Endothelial cell of umbilical vein (primary cell): ENCODE measurements at regions not wholly inside any gene's neighbourhood (a gene's known extent, or its start where the extent isn't known, plus 50 kb on each side); places are given as distances from the start of the nearest gene placed in this dataset.

Experiments
- BruUV-seq: library from RNA; stranded (reverse); fragments of 400-500 nt; replicated peaks from 2 replicates; lab custom pipeline; 2021; lab: Mats Ljungman, UMichigan
- CTCF ChIA-PET: fragments of 300-600, 350-600 bp; sonication (Branson Sonifier 250); formaldehyde crosslinking; loops from one replicate; lab custom pipeline; 2021; ENCODE audit warnings: antibody characterized with exemption, inconsistent platforms; lab: Charles Lee
- POLR2A ChIA-PET: fragments of 300-600, 350-600 bp; sonication (Branson Sonifier 250); formaldehyde crosslinking; loops from one replicate; lab custom pipeline; 2021; ENCODE audit warnings: antibody characterized with exemption, inconsistent platforms; lab: Charles Lee
- DNase-seq: peaks from one replicate; pipeline ENCODE4 v3.0.0-alpha.2; 2011; ENCODE audit warnings: low read depth, low spot score
- FAIRE-seq: peaks from 2 replicates; lab custom pipeline; 2011; peaks lifted over from hg19 to GRCh38; lab: Jason Lieb, UNC
- H2AFZ ChIP-seq: 2 replicates; pipeline ENCODE4 v1.6.0; 2012; ENCODE audit warnings: low read depth, low read length, control low read depth, inconsistent platforms
- H3K27ac ChIP-seq: 2 replicates; pipeline ENCODE4 v1.5.1; 2011; ENCODE audit warnings: low read depth, mild to moderate bottlenecking, control low read depth, low read length, moderate library complexity; ENCODE audit not compliant: insufficient read depth
- H3K27me3 ChIP-seq, 2 experiments: 2 replicates each; pipeline versions ENCODE4 v1.6.0 to v1.6.1; 2011; ENCODE audit warnings: low read length in 2 of 2, mixed read lengths in 1 of 2; ENCODE audit not compliant: control insufficient read depth in 2 of 2, insufficient read depth in 2 of 2
- H3K36me3 ChIP-seq, 2 experiments: 2 replicates in 1 of 2; 3 replicates in 1 of 2; pipeline ENCODE4 v1.5.1; 2011; ENCODE audit warnings: low read length in 2 of 2, mild to moderate bottlenecking in 1 of 2, moderate library complexity in 1 of 2; ENCODE audit not compliant: control insufficient read depth in 2 of 2, insufficient read depth in 2 of 2; ENCODE audit errors: extremely low read depth in 1 of 2
- H3K4me1 ChIP-seq: 3 replicates; pipeline ENCODE4 v1.5.1; 2011; ENCODE audit warnings: mild to moderate bottlenecking, low read length; ENCODE audit not compliant: control insufficient read depth, insufficient read depth; ENCODE audit errors: extremely low read depth
- H3K4me2 ChIP-seq: 2 replicates; pipeline ENCODE4 v1.6.1; 2011; ENCODE audit warnings: low read length, control low read depth, mixed read lengths; ENCODE audit not compliant: insufficient read depth
- H3K4me3 ChIP-seq, 3 experiments: fragments of 200-600 bp in 1 of 3; sonication (generic), shearing (Covaris generic) in 1 of 3; replicated peaks in 1 of 3; 2 replicates each; pipeline ENCODE4 v1.5.1; 2011 to 2016; ENCODE audit warnings: control low read depth in 3 of 3, low read length in 3 of 3, mild to moderate bottlenecking in 2 of 3, inconsistent platforms in 1 of 3, low read depth in 1 of 3, moderate library complexity in 1 of 3; ENCODE audit not compliant: insufficient read depth in 1 of 3
- H3K79me2 ChIP-seq: 2 replicates; pipeline ENCODE4 v1.6.0; 2012; ENCODE audit warnings: low read length, inconsistent platforms; ENCODE audit not compliant: control insufficient read depth, insufficient read depth
- H3K9ac ChIP-seq: replicated peaks from 2 replicates; pipeline ENCODE3; 2011; ENCODE audit warnings: low read length, control low read depth; ENCODE audit not compliant: insufficient read depth; ENCODE audit errors: extremely low read depth
- H3K9me1 ChIP-seq: replicated peaks from 3 replicates; pipeline ENCODE4 v1.6.0; 2011; ENCODE audit warnings: mild to moderate bottlenecking, low read length; ENCODE audit not compliant: control insufficient read depth, insufficient read depth; ENCODE audit errors: extremely low read depth
- H3K9me3 ChIP-seq: replicated peaks from 2 replicates; pipeline ENCODE4 v1.5.1; 2012; ENCODE audit warnings: low read length, inconsistent platforms; ENCODE audit not compliant: control insufficient read depth, insufficient read depth
- H4K20me1 ChIP-seq: replicated peaks from 2 replicates; pipeline ENCODE3; 2011; ENCODE audit warnings: mild to moderate bottlenecking, low read length; ENCODE audit not compliant: control insufficient read depth, insufficient read depth; ENCODE audit errors: extremely low read depth
- EZH2 ChIP-seq: IDR thresholded peaks from 2 replicates; pipeline ENCODE4 v1.6.1; 2012; ENCODE audit warnings: borderline replicate concordance, low read depth, mild to moderate bottlenecking, moderate library complexity, low read length, inconsistent platforms; ENCODE audit not compliant: severe bottlenecking
- FOS ChIP-seq: IDR thresholded peaks from 2 replicates; pipeline ENCODE4 v1.6.1; 2011; ENCODE audit warnings: mild to moderate bottlenecking, low read length, moderate library complexity, borderline replicate concordance; ENCODE audit not compliant: insufficient read depth
- GATA2 ChIP-seq: IDR thresholded peaks from 2 replicates; pipeline ENCODE4 v1.7.0; 2011; ENCODE audit warnings: low read depth, mild to moderate bottlenecking, moderate library complexity, mixed read lengths, low read length; ENCODE audit not compliant: insufficient read length, insufficient read depth
- JUN ChIP-seq: IDR thresholded peaks from 2 replicates; pipeline ENCODE4 v1.6.1; 2011; ENCODE audit warnings: borderline replicate concordance, low read depth; ENCODE audit not compliant: insufficient read length, insufficient read depth
- MAX ChIP-seq: IDR thresholded peaks from 2 replicates; pipeline ENCODE4 v1.6.1; 2011; ENCODE audit not compliant: insufficient read depth, insufficient read length
- MYC ChIP-seq: IDR thresholded peaks from one replicate; pipeline ENCODE4 v1.6.1; 2011; ENCODE audit warnings: mild to moderate bottlenecking, low read depth, low read length
- POLR2A ChIP-seq: IDR thresholded peaks from 2 replicates; pipeline ENCODE4 v1.6.1; 2012; ENCODE audit warnings: low read depth, mild to moderate bottlenecking, control low read depth, low read length
- POLR2AphosphoS5 ChIP-seq: IDR thresholded peaks from 2 replicates; pipeline ENCODE4 v1.6.1; 2012; ENCODE audit warnings: low read depth, mild to moderate bottlenecking, control low read depth, low read length, moderate library complexity; ENCODE audit not compliant: insufficient read depth
- dilution Hi-C: fragments of 300-500 bp; cut with MboI; formaldehyde crosslinking; loops from one replicate; pipeline ENCODE4 v1.15.0; 2019; ENCODE audit warnings: low sequenced_read_pairs; ENCODE audit not compliant: extremely low pct_ligation_motif_present
- intact Hi-C: fragments of 100-400 bp; cut with micrococcal nuclease; formaldehyde crosslinking; loops from one replicate; pipeline ENCODE4 v1.10.0; 2022
- TF ChIP-seq, protein P1 (sequence below), 2 donors: IDR thresholded peaks; 1 replicate in 1 of 2; 2 replicates in 1 of 2; pipeline ENCODE4 v1.5.1; 2011; ENCODE audit warnings: low read length in 2 of 2, mild to moderate bottlenecking in 2 of 2, moderate library complexity in 2 of 2, control low read depth in 1 of 2, inconsistent platforms in 1 of 2, low read depth in 1 of 2; ENCODE audit not compliant: insufficient read depth in 1 of 2; ENCODE audit errors: extremely low read depth in 1 of 2

DNA sequence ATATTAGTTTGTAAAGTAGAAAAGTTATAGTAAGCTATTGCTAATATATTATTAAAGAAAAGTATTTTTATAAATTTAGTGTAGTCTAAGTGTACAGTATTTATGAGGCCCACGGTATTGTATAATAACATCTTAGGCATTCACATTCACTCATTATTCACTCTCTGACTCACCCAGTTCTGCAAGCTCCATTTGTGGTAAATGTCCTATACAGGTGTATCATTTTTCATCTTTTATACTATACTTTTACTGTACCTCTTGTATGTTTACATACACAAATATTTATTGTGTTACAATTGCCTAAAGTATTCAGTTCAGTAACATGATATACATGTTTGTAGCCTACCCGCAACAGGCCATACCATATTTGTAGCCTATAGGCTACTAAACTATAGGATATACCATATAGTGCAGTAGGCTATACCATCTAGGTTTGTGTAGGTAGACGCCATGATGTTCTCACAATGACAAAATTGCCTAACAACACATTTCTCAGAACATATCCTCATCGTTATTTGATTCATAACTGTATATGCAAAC, 246.8 kb upstream of the ALCAM start:
- no peak for DNase-seq
- H3K9me1 ChIP-seq: no peaks in the 10 kb centered on the region
- TF ChIP-seq JUN: no peak
- TF ChIP-seq EZH2: no peak
- TF ChIP-seq POLR2A: no peak
- no peak for TF ChIP-seq FOS
- TF ChIP-seq MYC: no peak
- TF ChIP-seq, protein P1, sequence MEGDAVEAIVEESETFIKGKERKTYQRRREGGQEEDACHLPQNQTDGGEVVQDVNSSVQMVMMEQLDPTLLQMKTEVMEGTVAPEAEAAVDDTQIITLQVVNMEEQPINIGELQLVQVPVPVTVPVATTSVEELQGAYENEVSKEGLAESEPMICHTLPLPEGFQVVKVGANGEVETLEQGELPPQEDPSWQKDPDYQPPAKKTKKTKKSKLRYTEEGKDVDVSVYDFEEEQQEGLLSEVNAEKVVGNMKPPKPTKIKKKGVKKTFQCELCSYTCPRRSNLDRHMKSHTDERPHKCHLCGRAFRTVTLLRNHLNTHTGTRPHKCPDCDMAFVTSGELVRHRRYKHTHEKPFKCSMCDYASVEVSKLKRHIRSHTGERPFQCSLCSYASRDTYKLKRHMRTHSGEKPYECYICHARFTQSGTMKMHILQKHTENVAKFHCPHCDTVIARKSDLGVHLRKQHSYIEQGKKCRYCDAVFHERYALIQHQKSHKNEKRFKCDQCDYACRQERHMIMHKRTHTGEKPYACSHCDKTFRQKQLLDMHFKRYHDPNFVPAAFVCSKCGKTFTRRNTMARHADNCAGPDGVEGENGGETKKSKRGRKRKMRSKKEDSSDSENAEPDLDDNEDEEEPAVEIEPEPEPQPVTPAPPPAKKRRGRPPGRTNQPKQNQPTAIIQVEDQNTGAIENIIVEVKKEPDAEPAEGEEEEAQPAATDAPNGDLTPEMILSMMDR (IDR thresholded peaks at IDR 0.05; ENCODE audit: extremely low read depth in 1 of 2, insufficient read depth in 1 of 2, low read depth in 1 of 2, low read length in 2 of 2): no peak
- TF ChIP-seq POLR2AphosphoS5: no peak
- no peak for TF ChIP-seq MAX
- TF ChIP-seq GATA2: no peak
- no peaks in the 10 kb centered on the region for H3K36me3 ChIP-seq
- no peaks in the 10 kb centered on the region for H3K4me1 ChIP-seq
- H4K20me1 ChIP-seq: no peaks in the 10 kb centered on the region
- no peak overlapping the region for H2AFZ ChIP-seq
- H3K27ac ChIP-seq: no peak overlapping the region
- H3K9me3 ChIP-seq: no peaks in the 10 kb centered on the region
- H3K27me3 ChIP-seq: no peaks in the 10 kb centered on the region
- CTCF ChIA-PET: interaction anchor here (0.9 kb wide), 1 partner anchor 20 kb away, joined by 3 read pairs; no protein-coding TSS in a partner anchor
- POLR2A ChIA-PET: no interaction called here
- H3K4me2 ChIP-seq: no peak overlapping the region
- no peak overlapping the region for H3K9ac ChIP-seq
- intact Hi-C loops: no loop called here
- no peak for FAIRE-seq
- dilution Hi-C loops: no loop called here
- no TSS peak for BruUV-seq
- no peak overlapping the region for H3K4me3 ChIP-seq
- H3K79me2 ChIP-seq: no peaks in the 10 kb centered on the region
